ENCODE measurements at regions not wholly inside any gene's neighbourhood (a gene's known extent, or its start where the extent isn't known, plus 50 kb on each side); places are given as distances from the start of the nearest gene placed in this dataset.
A peak's percentile ranks its signal among the peaks of the same experiment; 100 is the strongest.

- POLR2A ChIA-PET: no interaction called here
- no peak for DNase-seq (ENCODE audit: low read depth, low spot score)
- Histone ChIP-seq H3K9ac (ENCODE audit: low read length) (no peak overlapping the region), H3K4me2 (ENCODE audit: low read length) (peak overlapping the region; percentile 47), H4K20me1 (ENCODE audit: insufficient read depth) (no peaks in the 10 kb centered on the region), H3K9me2 (ENCODE audit: insufficient read depth) (no peaks in the 10 kb centered on the region), H3K79me2 (ENCODE audit: insufficient read depth, low read length) (no peaks in the 10 kb centered on the region), H3K4me1 (ENCODE audit: control insufficient read depth in 1 of 2, insufficient read depth in 2 of 2, low read length in 2 of 2) (peaks cover 21 to 31% of the 10 kb centered on the region in 2 experiments), H3K4me3 (replicated peaks in 1 of 2; ENCODE audit: low read depth in 1 of 2, low read length in 2 of 2) (no peak overlapping the region), H3K36me3 (ENCODE audit: control insufficient read depth in 1 of 2, insufficient read depth in 2 of 2, low read length in 2 of 2) (no peaks in the 10 kb centered on the region), H3K27me3 (ENCODE audit: insufficient read depth, low read length) (no peaks in the 10 kb centered on the region), H3K9me3 (ENCODE audit: control insufficient read depth in 1 of 2, insufficient read depth in 1 of 2, low read depth in 1 of 2, low read length in 2 of 2) (no peaks in the 10 kb centered on the region), H2AFZ (ENCODE audit: low read depth, low read length, poor library complexity, severe bottlenecking) (peak overlapping the region; percentile 50), H3K27ac (ENCODE audit: low read depth, low read length) (no peak overlapping the region)
- BruUV-seq (replicated peaks): no TSS peak
- CTCF ChIA-PET: no interaction called here
- TF ChIP-seq EGR1 (IDR thresholded peaks at IDR 0.05; ENCODE audit: low read depth): peak; percentile 26; the same call in 1 of the 2 replicates
- TF ChIP-seq SP1 (IDR thresholded peaks at IDR 0.05; ENCODE audit: low read depth): no peak
- TF ChIP-seq SRF (IDR thresholded peaks at IDR 0.05; ENCODE audit: low read depth): no peak
- peak; percentile 32; the same call in 1 of the 2 replicates for TF ChIP-seq JUND (IDR thresholded peaks at IDR 0.05)
- peak; percentile 22; the same call in 1 of the 2 replicates for TF ChIP-seq FOSL1 (IDR thresholded peaks at IDR 0.05; ENCODE audit: low read depth)
- RAD21 ChIA-PET (ENCODE audit: low non-redundant PET in 1 of 2, low total read pairs in 2 of 2, uncharacterized antibody in 2 of 2, unreplicated experiment in 2 of 2): no interaction called here
- intact Hi-C loops (cut with micrococcal nuclease): no loop called here
- peak; percentile 72 for ATAC-seq
Measured at GRCh38 chr15:67941648-67942310, 101.9 kb upstream of the RNU6-1 start.

- Histone ChIP-seq H4K20me1 (ENCODE audit: insufficient read depth) (no peaks in the 10 kb centered on the region), H2AFZ (ENCODE audit: low read depth, low read length, poor library complexity, severe bottlenecking) (no peak overlapping the region), H3K4me2 (ENCODE audit: low read length) (no peak overlapping the region), H3K4me3 (replicated peaks in 1 of 2; ENCODE audit: low read depth in 1 of 2, low read length in 2 of 2) (no peak overlapping the region), H3K36me3 (ENCODE audit: control insufficient read depth in 1 of 2, insufficient read depth in 2 of 2, low read length in 2 of 2) (no peaks in the 10 kb centered on the region), H3K9me2 (ENCODE audit: insufficient read depth) (no peaks in the 10 kb centered on the region), H3K27ac (ENCODE audit: low read depth, low read length) (no peak overlapping the region), H3K4me1 (ENCODE audit: control insufficient read depth in 1 of 2, insufficient read depth in 2 of 2, low read length in 2 of 2) (peaks cover 21 to 29% of the 10 kb centered on the region in 2 experiments), H3K27me3 (ENCODE audit: insufficient read depth, low read length) (no peaks in the 10 kb centered on the region), H3K79me2 (ENCODE audit: insufficient read depth, low read length) (no peaks in the 10 kb centered on the region), H3K9ac (ENCODE audit: low read length) (no peak overlapping the region), H3K9me3 (ENCODE audit: control insufficient read depth in 1 of 2, insufficient read depth in 1 of 2, low read depth in 1 of 2, low read length in 2 of 2) (no peaks in the 10 kb centered on the region)
- no peak for ATAC-seq
- ChIA-PET CTCF (no interaction called here), POLR2A (no interaction called here), RAD21 (ENCODE audit: low non-redundant PET in 1 of 2, low total read pairs in 2 of 2, uncharacterized antibody in 2 of 2, unreplicated experiment in 2 of 2) (no interaction called here)
- intact Hi-C loops (cut with micrococcal nuclease): no loop called here
- BruUV-seq (replicated peaks): no TSS peak
- DNase-seq (ENCODE audit: low read depth, low spot score): no peak
- TF ChIP-seq, protein P1, sequence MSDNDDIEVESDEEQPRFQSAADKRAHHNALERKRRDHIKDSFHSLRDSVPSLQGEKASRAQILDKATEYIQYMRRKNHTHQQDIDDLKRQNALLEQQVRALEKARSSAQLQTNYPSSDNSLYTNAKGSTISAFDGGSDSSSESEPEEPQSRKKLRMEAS (IDR thresholded peaks at IDR 0.05): no peak
- TF ChIP-seq SIN3A (IDR thresholded peaks at IDR 0.05; ENCODE audit: low read depth) (no peak), EZH2phosphoT487 (IDR thresholded peaks at IDR 0.05; ENCODE audit: borderline replicate concordance) (no peak), RAD21 (IDR thresholded peaks at IDR 0.05; ENCODE audit: low read depth) (no peak), POLR2AphosphoS5 (IDR thresholded peaks at IDR 0.05; ENCODE audit: low read depth, low read length) (no peak), EGR1 (IDR thresholded peaks at IDR 0.05; ENCODE audit: low read depth) (no peak), CBX3 (IDR thresholded peaks at IDR 0.05; ENCODE audit: low read depth) (no peak), SRF (IDR thresholded peaks at IDR 0.05; ENCODE audit: low read depth) (no peak), ZFX (IDR thresholded peaks at IDR 0.05) (no peak), SP1 (IDR thresholded peaks at IDR 0.05; ENCODE audit: low read depth) (no peak), REST (IDR thresholded peaks at IDR 0.05; ENCODE audit: low read depth) (no peak)
- TF ChIP-seq, protein P2, sequence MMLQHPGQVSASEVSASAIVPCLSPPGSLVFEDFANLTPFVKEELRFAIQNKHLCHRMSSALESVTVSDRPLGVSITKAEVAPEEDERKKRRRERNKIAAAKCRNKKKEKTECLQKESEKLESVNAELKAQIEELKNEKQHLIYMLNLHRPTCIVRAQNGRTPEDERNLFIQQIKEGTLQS (IDR thresholded peaks at IDR 0.05): no peak
- TF ChIP-seq, protein P3, sequence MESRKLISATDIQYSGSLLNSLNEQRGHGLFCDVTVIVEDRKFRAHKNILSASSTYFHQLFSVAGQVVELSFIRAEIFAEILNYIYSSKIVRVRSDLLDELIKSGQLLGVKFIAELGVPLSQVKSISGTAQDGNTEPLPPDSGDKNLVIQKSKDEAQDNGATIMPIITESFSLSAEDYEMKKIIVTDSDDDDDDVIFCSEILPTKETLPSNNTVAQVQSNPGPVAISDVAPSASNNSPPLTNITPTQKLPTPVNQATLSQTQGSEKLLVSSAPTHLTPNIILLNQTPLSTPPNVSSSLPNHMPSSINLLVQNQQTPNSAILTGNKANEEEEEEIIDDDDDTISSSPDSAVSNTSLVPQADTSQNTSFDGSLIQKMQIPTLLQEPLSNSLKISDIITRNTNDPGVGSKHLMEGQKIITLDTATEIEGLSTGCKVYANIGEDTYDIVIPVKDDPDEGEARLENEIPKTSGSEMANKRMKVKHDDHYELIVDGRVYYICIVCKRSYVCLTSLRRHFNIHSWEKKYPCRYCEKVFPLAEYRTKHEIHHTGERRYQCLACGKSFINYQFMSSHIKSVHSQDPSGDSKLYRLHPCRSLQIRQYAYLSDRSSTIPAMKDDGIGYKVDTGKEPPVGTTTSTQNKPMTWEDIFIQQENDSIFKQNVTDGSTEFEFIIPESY (IDR thresholded peaks at IDR 0.05; ENCODE audit: extremely low read depth, insufficient replicate concordance, low read length): no peak
Measured at GRCh38 chr15:67943475-67943874, 103.6 kb upstream of the RNU6-1 start.

All from HCT116 (cell line).